RPMI8226 (cell line): ENCODE measurements at regions not wholly inside any gene's neighbourhood (a gene's known extent, or its start where the extent isn't known, plus 50 kb on each side); places are given as distances from the start of the nearest gene placed in this dataset.

Experiments used
- DNase-seq: peaks from one replicate; pipeline ENCODE4 v3.0.0-alpha.2; 2015

- no peak for DNase-seq
Measured at GRCh38 chr13:111597618-111598017, 277.2 kb downstream of the TEX29 start.

- DNase-seq = no peak
Measured at GRCh38 chr13:111598747-111599146, 278.3 kb downstream of the TEX29 start.

GRCh38 chr13:111599791-111600190, 279.3 kb downstream of the TEX29 start:
- no peak for DNase-seq

GRCh38 chr13:111602874-111603273, 282.4 kb downstream of the TEX29 start:
- no peak for DNase-seq

- DNase-seq = no peak
Measured at GRCh38 chr13:111604097-111604496, 283.7 kb downstream of the TEX29 start.

- no peak for DNase-seq
Measured at GRCh38 chr13:111608556-111608955, 288.1 kb downstream of the TEX29 start.

GRCh38 chr13:111609631-111610030, 289.2 kb downstream of the TEX29 start:
- no peak for DNase-seq

GRCh38 chr13:111610081-111610480, 289.6 kb downstream of the TEX29 start:
- no peak for DNase-seq

GRCh38 chr13:111610879-111611278, 290.4 kb downstream of the TEX29 start:
- no peak for DNase-seq

GRCh38 chr13:111611651-111612050, 291.2 kb downstream of the TEX29 start:
- no peak for DNase-seq

GRCh38 chr13:111612886-111613285, 292.4 kb downstream of the TEX29 start:
- DNase-seq = no peak

GRCh38 chr13:111614009-111614408, 293.6 kb downstream of the TEX29 start:
- no peak for DNase-seq

GRCh38 chr13:111614613-111615012, 294.2 kb downstream of the TEX29 start:
- no peak for DNase-seq

- no peak for DNase-seq
Measured at GRCh38 chr13:111616203-111616602, 295.8 kb downstream of the TEX29 start.

GRCh38 chr13:111620166-111620565, 299.7 kb downstream of the TEX29 start:
- no peak for DNase-seq

- DNase-seq = no peak
Measured at GRCh38 chr13:111620586-111620985, 300.1 kb downstream of the TEX29 start.

GRCh38 chr13:111621164-111621563, 300.7 kb downstream of the TEX29 start:
- DNase-seq = no peak

- no peak for DNase-seq
Measured at GRCh38 chr13:111622051-111622531, 301.6 kb downstream of the TEX29 start.

- DNase-seq = no peak
Measured at GRCh38 chr13:111623208-111623607, 302.8 kb downstream of the TEX29 start.

- DNase-seq = no peak
Measured at GRCh38 chr13:111623743-111624505, 303.5 kb downstream of the TEX29 start.

GRCh38 chr13:111625526-111626315, 305.3 kb downstream of the TEX29 start:
- no peak for DNase-seq

- DNase-seq = no peak
Measured at GRCh38 chr13:111626371-111627305, 306.2 kb downstream of the TEX29 start.

- no peak for DNase-seq
Measured at GRCh38 chr13:111627596-111627995, 307.2 kb downstream of the TEX29 start.
